ENCODE measurements at regions not wholly inside any gene's neighbourhood (a gene's known extent, or its start where the extent isn't known, plus 50 kb on each side); places are given as distances from the start of the nearest gene placed in this dataset.
"Not testable (repeated sequence)": the region's sequence is repeated elsewhere in the genome, so short reads cannot be mapped to it uniquely, and the experiment has no call there.

DNA sequence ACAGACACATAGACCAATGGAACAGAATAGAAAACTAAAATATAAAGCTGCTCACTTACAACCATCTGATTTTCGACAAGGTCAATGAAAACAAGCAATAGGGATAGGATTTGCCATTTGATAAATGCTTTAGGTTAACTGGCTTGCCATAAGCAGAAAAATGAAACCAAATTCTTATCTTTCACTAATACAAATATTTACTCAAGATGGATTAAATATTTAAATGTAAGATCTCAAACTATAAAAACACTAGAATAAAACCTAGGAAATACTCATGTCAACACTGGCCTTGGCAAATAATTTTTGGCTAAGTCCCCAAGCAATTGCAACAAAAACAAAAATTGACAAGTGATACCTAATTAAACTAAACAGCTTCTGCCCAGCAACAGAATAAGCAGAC is 665.2 kb downstream of the TRIB2 start:
- H4K91ac ChIP-seq (replicated peaks; ENCODE audit: insufficient read length, low read length); H3K14ac ChIP-seq (ENCODE audit: insufficient read length); H3K4me2 ChIP-seq (ENCODE audit: insufficient read depth in 1 of 2, low read depth in 2 of 2, low read length in 2 of 2); H3K4ac ChIP-seq (replicated peaks; ENCODE audit: insufficient read length, low read depth, low read length); H3K4me1 ChIP-seq (replicated peaks in 1 of 4; ENCODE audit: control insufficient read depth in 3 of 4, insufficient read depth in 4 of 4, low read length in 3 of 4); DNase-seq (ENCODE audit: low read depth in 1 of 2, low spot score in 2 of 2); H3K27me3 ChIP-seq (replicated peaks in 1 of 4; ENCODE audit: control insufficient read depth in 3 of 4, extremely low read depth in 1 of 4, insufficient read depth in 3 of 4, low read length in 3 of 4); H3K79me2 ChIP-seq (ENCODE audit: control insufficient read depth in 1 of 2, insufficient read depth in 2 of 2, low read length in 2 of 2); H3K27ac ChIP-seq (ENCODE audit: low read depth, low read length); H3K79me1 ChIP-seq (ENCODE audit: low read depth, low read length); H3K9ac ChIP-seq (replicated peaks in 1 of 4; ENCODE audit: extremely low read depth in 1 of 4, low read depth in 3 of 4, low read length in 3 of 4); H2AFZ ChIP-seq (ENCODE audit: low read length); H3K23ac ChIP-seq (ENCODE audit: insufficient read length); CTCF ChIA-PET (ENCODE audit: partially characterized antibody); H2BK12ac ChIP-seq (ENCODE audit: low read depth, low read length); H2BK120ac ChIP-seq (replicated peaks; ENCODE audit: low read depth, low read length); H3K56ac ChIP-seq (replicated peaks; ENCODE audit: insufficient read length, low read depth, low read length); POLR2A ChIA-PET (ENCODE audit: partially characterized antibody); H2BK15ac ChIP-seq (ENCODE audit: low read length); H2BK5ac ChIP-seq (ENCODE audit: low read depth, low read length); H3K4me3 ChIP-seq (ENCODE audit: extremely low read depth in 1 of 4, insufficient read depth in 2 of 4, low read depth in 3 of 4, low read length in 4 of 4); H2BK20ac ChIP-seq (ENCODE audit: low read length); H3K23me2 ChIP-seq (ENCODE audit: low read depth, low read length); H3K18ac ChIP-seq (ENCODE audit: extremely low read depth, low read length); H4K8ac ChIP-seq (ENCODE audit: extremely low read depth, insufficient read depth, low read length); FAIRE-seq; H3K36me3 ChIP-seq (ENCODE audit: control insufficient read depth in 2 of 4, insufficient read depth in 4 of 4, low read length in 3 of 4); H4K20me1 ChIP-seq (replicated peaks in 1 of 2; ENCODE audit: control insufficient read depth in 1 of 2, insufficient read depth in 2 of 2, low read length in 2 of 2); H4K5ac ChIP-seq (ENCODE audit: insufficient read length, low read depth, low read length); H2AK5ac ChIP-seq (ENCODE audit: low read depth, low read length): not testable (repeated sequence)
- 63% methylated on average over 1 of the region's 1 CpG; no CpG with 5 or more reads in 1 of the 2 experiments for WGBS, 2 experiments (ENCODE audit: extremely low coverage in 1 of 2, insufficient coverage in 1 of 2, insufficient read length in 1 of 2, insufficient replicate concordance in 2 of 2, low coverage in 1 of 2, low lambda C conversion rate in 2 of 2, missing lambda C conversion rate in 1 of 2)
- H3K9me3 ChIP-seq (ENCODE audit: insufficient read depth in 2 of 2, low read depth in 1 of 2, low read length in 1 of 2) = peaks cover 6 to 11% of the 10 kb centered on the region in 2 experiments; a peak in 2 of 4 replicates

DNA sequence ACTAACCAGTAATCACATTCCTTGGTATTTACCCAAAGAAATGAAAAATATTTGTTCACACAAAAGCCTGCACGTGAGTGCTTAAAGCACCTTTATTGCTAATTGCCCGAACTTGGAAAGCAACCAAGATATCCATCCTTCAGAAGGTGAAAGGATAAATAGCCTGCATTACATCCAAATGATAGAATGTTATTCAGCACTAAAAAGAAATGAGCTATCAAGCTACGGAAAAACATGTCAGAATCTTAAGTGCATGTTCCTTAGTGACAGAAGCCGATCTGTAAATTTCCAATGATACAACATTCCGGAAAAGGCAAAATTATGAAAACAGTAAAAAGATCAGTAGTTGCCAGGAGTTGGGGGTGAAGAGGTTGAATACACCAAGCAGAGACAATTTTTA is 672.4 kb downstream of the TRIB2 start:
- H3K56ac ChIP-seq (replicated peaks; ENCODE audit: insufficient read length, low read depth, low read length); FAIRE-seq; H3K23me2 ChIP-seq (ENCODE audit: low read depth, low read length); H3K27me3 ChIP-seq (replicated peaks in 1 of 4; ENCODE audit: control insufficient read depth in 3 of 4, extremely low read depth in 1 of 4, insufficient read depth in 3 of 4, low read length in 3 of 4); H3K27ac ChIP-seq (ENCODE audit: low read depth, low read length); H3K4me3 ChIP-seq (ENCODE audit: extremely low read depth in 1 of 4, insufficient read depth in 2 of 4, low read depth in 3 of 4, low read length in 4 of 4); H2BK120ac ChIP-seq (replicated peaks; ENCODE audit: low read depth, low read length); H2BK12ac ChIP-seq (ENCODE audit: low read depth, low read length); H4K8ac ChIP-seq (ENCODE audit: extremely low read depth, insufficient read depth, low read length); DNase-seq (ENCODE audit: low read depth in 1 of 2, low spot score in 2 of 2); H3K14ac ChIP-seq (ENCODE audit: insufficient read length); H2AFZ ChIP-seq (ENCODE audit: low read length); H3K36me3 ChIP-seq (ENCODE audit: control insufficient read depth in 2 of 4, insufficient read depth in 4 of 4, low read length in 3 of 4); POLR2A ChIA-PET (ENCODE audit: partially characterized antibody); H3K4ac ChIP-seq (replicated peaks; ENCODE audit: insufficient read length, low read depth, low read length); H2AK5ac ChIP-seq (ENCODE audit: low read depth, low read length); H3K4me2 ChIP-seq (ENCODE audit: insufficient read depth in 1 of 2, low read depth in 2 of 2, low read length in 2 of 2); H3K79me2 ChIP-seq (ENCODE audit: control insufficient read depth in 1 of 2, insufficient read depth in 2 of 2, low read length in 2 of 2); H3K9me3 ChIP-seq (ENCODE audit: insufficient read depth in 2 of 2, low read depth in 1 of 2, low read length in 1 of 2); H3K18ac ChIP-seq (ENCODE audit: extremely low read depth, low read length); H3K79me1 ChIP-seq (ENCODE audit: low read depth, low read length); H3K23ac ChIP-seq (ENCODE audit: insufficient read length); H2BK15ac ChIP-seq (ENCODE audit: low read length); H2BK20ac ChIP-seq (ENCODE audit: low read length); H2BK5ac ChIP-seq (ENCODE audit: low read depth, low read length); CTCF ChIA-PET (ENCODE audit: partially characterized antibody); H3K9ac ChIP-seq (replicated peaks in 1 of 4; ENCODE audit: extremely low read depth in 1 of 4, low read depth in 3 of 4, low read length in 3 of 4); H4K20me1 ChIP-seq (replicated peaks in 1 of 2; ENCODE audit: control insufficient read depth in 1 of 2, insufficient read depth in 2 of 2, low read length in 2 of 2); H3K4me1 ChIP-seq (replicated peaks in 1 of 4; ENCODE audit: control insufficient read depth in 3 of 4, insufficient read depth in 4 of 4, low read length in 3 of 4); H4K91ac ChIP-seq (replicated peaks; ENCODE audit: insufficient read length, low read length); H4K5ac ChIP-seq (ENCODE audit: insufficient read length, low read depth, low read length): not testable (repeated sequence)
- WGBS, 2 experiments (ENCODE audit: extremely low coverage in 1 of 2, insufficient coverage in 1 of 2, insufficient read length in 1 of 2, insufficient replicate concordance in 2 of 2, low coverage in 1 of 2, low lambda C conversion rate in 2 of 2, missing lambda C conversion rate in 1 of 2) = 92% methylated on average over 5 of the region's 5 CpGs; no CpG with 5 or more reads in 1 of the 2 experiments

Data from H1 (cell line).